ENCODE measurements at regions not wholly inside any gene's neighbourhood (a gene's known extent, or its start where the extent isn't known, plus 50 kb on each side); places are given as distances from the start of the nearest gene placed in this dataset.
"Not testable (repeated sequence)": the region's sequence is repeated elsewhere in the genome, so short reads cannot be mapped to it uniquely, and the experiment has no call there.

DNA sequence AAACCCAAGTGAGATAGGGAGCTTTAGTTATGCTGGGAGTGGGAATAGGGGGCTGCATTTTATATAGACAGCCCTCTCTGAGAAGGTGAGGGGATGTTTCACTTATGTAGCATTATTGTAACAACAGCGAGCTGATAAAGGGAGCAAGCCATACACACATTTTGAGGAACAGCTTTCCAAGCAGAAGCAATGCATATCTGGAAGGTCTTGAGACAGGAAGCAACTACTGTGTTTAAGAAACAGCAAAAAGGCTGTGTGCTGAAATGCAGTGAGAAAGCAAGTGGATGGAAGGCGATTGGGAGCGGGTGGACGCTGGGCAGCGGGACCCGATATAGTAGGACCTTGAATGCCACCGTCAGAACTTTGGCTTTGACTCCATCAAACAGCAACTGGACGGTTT is 155.9 kb upstream of the TBL1XR1 start:
- Histone ChIP-seq H3K27me3 (ENCODE audit: control insufficient read depth, low read length) (no peaks in the 10 kb centered on the region), H3K9me2 (replicated peaks; ENCODE audit: control insufficient read depth, low read length) (no peaks in the 10 kb centered on the region), H4K20me1 (ENCODE audit: control insufficient read depth, insufficient read depth, low read depth, low read length) (no peaks in the 10 kb centered on the region), H3K36me3 (ENCODE audit: control insufficient read depth, low read length) (no peaks in the 10 kb centered on the region), H3K9me3 (ENCODE audit: control insufficient read depth, insufficient read depth, low read length) (no peaks in the 10 kb centered on the region), H3K4me1 (ENCODE audit: control insufficient read depth, low read length) (peaks cover 74% of the 10 kb centered on the region), H3F3A (ENCODE audit: control insufficient read depth, insufficient read depth) (peaks cover 17% of the 10 kb centered on the region), H3K4me2 (ENCODE audit: low read length) (no peak overlapping the region), H3K4me3 (ENCODE audit: low read length) (no peak overlapping the region), H3K79me2 (ENCODE audit: control insufficient read depth, low read length) (no peaks in the 10 kb centered on the region), H3K27ac (ENCODE audit: low read depth, low read length) (no peak overlapping the region)
- TF ChIP-seq CTCF (IDR thresholded peaks at IDR 0.05; ENCODE audit: low read depth, low read length, poor library complexity, severe bottlenecking) (no peak), EZH2phosphoT487 (IDR thresholded peaks at IDR 0.05; ENCODE audit: borderline replicate concordance, low read length) (no peak)

DNA sequence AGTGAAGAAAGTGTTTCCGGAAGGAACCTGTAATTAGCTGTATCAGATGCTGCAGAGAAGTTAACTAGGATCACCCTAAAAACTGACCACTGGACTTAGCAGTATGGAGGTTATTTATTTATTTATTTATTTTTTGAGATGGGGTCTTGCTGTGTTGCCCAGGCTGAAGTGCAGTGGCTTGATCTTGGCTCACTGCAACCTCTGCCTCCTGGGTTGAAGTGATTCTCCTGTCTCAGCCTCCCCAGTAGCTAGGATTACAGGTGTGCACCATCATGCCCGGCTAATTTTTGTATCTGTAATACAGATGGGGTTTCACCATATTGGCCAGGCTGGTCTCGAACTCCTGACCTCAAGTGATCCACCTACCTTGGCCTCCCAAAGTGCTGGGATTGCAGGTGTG is 156.6 kb upstream of the TBL1XR1 start:
- H3K36me3 ChIP-seq (ENCODE audit: control insufficient read depth, low read length); H3K79me2 ChIP-seq (ENCODE audit: control insufficient read depth, low read length); H4K20me1 ChIP-seq (ENCODE audit: control insufficient read depth, insufficient read depth, low read depth, low read length); H3K27ac ChIP-seq (ENCODE audit: low read depth, low read length); H3K27me3 ChIP-seq (ENCODE audit: control insufficient read depth, low read length); H3K9me2 ChIP-seq (replicated peaks; ENCODE audit: control insufficient read depth, low read length); H3K4me3 ChIP-seq (ENCODE audit: low read length); H3K9me3 ChIP-seq (ENCODE audit: control insufficient read depth, insufficient read depth, low read length); H3K4me2 ChIP-seq (ENCODE audit: low read length): not testable (repeated sequence)
- peaks cover 74% of the 10 kb centered on the region for H3K4me1 ChIP-seq (ENCODE audit: control insufficient read depth, low read length)
- H3F3A ChIP-seq (ENCODE audit: control insufficient read depth, insufficient read depth), result peaks cover 18% of the 10 kb centered on the region

GRCh38 chr3:177354466-177354865 is 157.2 kb upstream of the TBL1XR1 start:
- H3F3A ChIP-seq (ENCODE audit: control insufficient read depth, insufficient read depth), result peaks cover 20% of the 10 kb centered on the region
- H3K27ac ChIP-seq (ENCODE audit: low read depth, low read length), result no peak overlapping the region
- H3K4me1 ChIP-seq (ENCODE audit: control insufficient read depth, low read length), result peaks cover 74% of the 10 kb centered on the region
- no peaks in the 10 kb centered on the region for H3K9me2 ChIP-seq (replicated peaks; ENCODE audit: control insufficient read depth, low read length)
- peaks cover 6% of the 10 kb centered on the region for H3K79me2 ChIP-seq (ENCODE audit: control insufficient read depth, low read length)
- TF ChIP-seq CTCF (IDR thresholded peaks at IDR 0.05; ENCODE audit: low read depth, low read length, poor library complexity, severe bottlenecking) (no peak), EZH2phosphoT487 (IDR thresholded peaks at IDR 0.05; ENCODE audit: borderline replicate concordance, low read length) (no peak)
- no peaks in the 10 kb centered on the region for H3K27me3 ChIP-seq (ENCODE audit: control insufficient read depth, low read length)
- H3K9me3 ChIP-seq (ENCODE audit: control insufficient read depth, insufficient read depth, low read length), result no peaks in the 10 kb centered on the region
- H3K4me3 ChIP-seq (ENCODE audit: low read length), result no peak overlapping the region
- no peak overlapping the region for H3K4me2 ChIP-seq (ENCODE audit: low read length)
- no peaks in the 10 kb centered on the region for H4K20me1 ChIP-seq (ENCODE audit: control insufficient read depth, insufficient read depth, low read depth, low read length)
- no peaks in the 10 kb centered on the region for H3K36me3 ChIP-seq (ENCODE audit: control insufficient read depth, low read length)

DNA sequence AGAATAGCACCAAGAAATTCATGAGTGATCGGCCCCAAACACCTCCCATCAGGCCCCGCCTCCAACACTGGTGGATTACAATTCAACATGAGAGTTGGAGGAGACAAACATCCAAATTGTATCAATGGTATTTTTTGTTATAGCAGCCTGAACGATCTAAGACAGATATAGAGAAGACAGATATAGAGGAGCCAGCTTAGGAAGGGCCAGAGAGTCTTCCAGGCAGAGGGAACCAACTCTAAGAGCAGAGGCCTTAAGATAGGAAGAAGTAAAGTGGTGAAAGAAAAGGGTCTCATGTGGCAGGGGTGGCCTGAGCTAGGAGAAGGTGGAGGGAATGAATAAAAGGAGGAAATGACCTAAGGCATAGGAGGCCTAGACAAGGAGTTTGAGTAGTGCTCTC is 158.8 kb upstream of the TBL1XR1 start:
- no peak overlapping the region for H3K4me3 ChIP-seq (ENCODE audit: low read length)
- H3K9me2 ChIP-seq (replicated peaks; ENCODE audit: control insufficient read depth, low read length), result no peaks in the 10 kb centered on the region
- no peaks in the 10 kb centered on the region for H3K27me3 ChIP-seq (ENCODE audit: control insufficient read depth, low read length)
- H3K9me3 ChIP-seq (ENCODE audit: control insufficient read depth, insufficient read depth, low read length), result no peaks in the 10 kb centered on the region
- no peak overlapping the region for H3K27ac ChIP-seq (ENCODE audit: low read depth, low read length)
- H3K4me1 ChIP-seq (ENCODE audit: control insufficient read depth, low read length), result peaks cover 74% of the 10 kb centered on the region
- TF ChIP-seq EZH2phosphoT487 (IDR thresholded peaks at IDR 0.05; ENCODE audit: borderline replicate concordance, low read length), result no peak
- TF ChIP-seq CTCF (IDR thresholded peaks at IDR 0.05; ENCODE audit: low read depth, low read length, poor library complexity, severe bottlenecking), result no peak
- H3K79me2 ChIP-seq (ENCODE audit: control insufficient read depth, low read length), result peaks cover 6% of the 10 kb centered on the region
- peaks cover 26% of the 10 kb centered on the region for H3F3A ChIP-seq (ENCODE audit: control insufficient read depth, insufficient read depth)
- no peak overlapping the region for H3K4me2 ChIP-seq (ENCODE audit: low read length)
- no peaks in the 10 kb centered on the region for H4K20me1 ChIP-seq (ENCODE audit: control insufficient read depth, insufficient read depth, low read depth, low read length)
- no peaks in the 10 kb centered on the region for H3K36me3 ChIP-seq (ENCODE audit: control insufficient read depth, low read length)
